Posterior cingulate gyrus (tissue), 11 donors: ENCODE measurements at regions not wholly inside any gene's neighbourhood (a gene's known extent, or its start where the extent isn't known, plus 50 kb on each side); places are given as distances from the start of the nearest gene placed in this dataset.

Experiments
- DNase-seq, 10 donors: peaks; one replicate each; pipeline versions ENCODE4 v3.0.0 to v3.0.0-alpha.2; 2020 to 2021; ENCODE audit warnings: mixed read lengths in 3 of 10
- intact Hi-C: fragments of 100-400 bp; cut with DNase I; formaldehyde crosslinking; loops from one replicate; pipeline ENCODE4 v1.15.1; 2023

GRCh38 chr13:73266640-73267180 is 207.9 kb downstream of the KLF5 start:
- intact Hi-C loops, result no loop called here
- no peak for DNase-seq

- DNase-seq, result no peak
- intact Hi-C loops, result no loop called here
Measured at GRCh38 chr13:73262862-73263627, 204.2 kb downstream of the KLF5 start.

- intact Hi-C loops, result no loop called here
- no peak for DNase-seq
Measured at GRCh38 chr13:73261739-73262216, 203.0 kb downstream of the KLF5 start.

- intact Hi-C loops, result no loop called here
- DNase-seq, result no peak
Measured at GRCh38 chr13:73259061-73260017, 200.5 kb downstream of the KLF5 start.

- intact Hi-C loops, result no loop called here
- DNase-seq, result no peak
Measured at GRCh38 chr13:73258406-73258805, 199.6 kb downstream of the KLF5 start.

- intact Hi-C loops, result no loop called here
- no peak for DNase-seq
Measured at GRCh38 chr13:73254827-73255226, 196.0 kb downstream of the KLF5 start.

GRCh38 chr13:73251626-73252265 is 192.9 kb downstream of the KLF5 start:
- DNase-seq, result no peak

GRCh38 chr13:73250061-73250460 is 191.3 kb downstream of the KLF5 start:
- intact Hi-C loops, result no loop called here
- no peak for DNase-seq

More at GRCh38 chr13:73251626-73252265, 192.9 kb downstream of the KLF5 start:
- intact Hi-C loops, result no loop called here

- intact Hi-C loops, result no loop called here
- DNase-seq, result no peak
Measured at GRCh38 chr13:73248711-73249580, 190.1 kb downstream of the KLF5 start.

GRCh38 chr13:73248154-73248553 is 189.3 kb downstream of the KLF5 start:
- intact Hi-C loops, result no loop called here
- no peak for DNase-seq

GRCh38 chr13:73245246-73245645 is 186.4 kb downstream of the KLF5 start:
- no peak for DNase-seq
- intact Hi-C loops, result no loop called here

GRCh38 chr13:73244467-73244866 is 185.7 kb downstream of the KLF5 start:
- no peak for DNase-seq
- intact Hi-C loops, result no loop called here

- intact Hi-C loops, result no loop called here
- DNase-seq, result no peak
Measured at GRCh38 chr13:73242515-73243015, 183.8 kb downstream of the KLF5 start.

GRCh38 chr13:73240193-73240592 is 181.4 kb downstream of the KLF5 start:
- intact Hi-C loops, result no loop called here
- DNase-seq, result no peak

GRCh38 chr13:73235385-73235784 is 176.6 kb downstream of the KLF5 start:
- peak in 3 of 10 donors; percentile 8 to 21 (median 16) for DNase-seq
- intact Hi-C loops, result no loop called here

GRCh38 chr13:73231471-73231870 is 172.7 kb downstream of the KLF5 start:
- intact Hi-C loops, result no loop called here
- DNase-seq, result no peak

- DNase-seq, result no peak
- intact Hi-C loops, result no loop called here
Measured at GRCh38 chr13:73230716-73231115, 171.9 kb downstream of the KLF5 start.

- no peak for DNase-seq
- intact Hi-C loops, result no loop called here
Measured at GRCh38 chr13:73228546-73228945, 169.7 kb downstream of the KLF5 start.

- no peak for DNase-seq
- intact Hi-C loops, result no loop called here
Measured at GRCh38 chr13:73225990-73226389, 167.2 kb downstream of the KLF5 start.
